GM23338 (cell line): ENCODE measurements at regions not wholly inside any gene's neighbourhood (a gene's known extent, or its start where the extent isn't known, plus 50 kb on each side); places are given as distances from the start of the nearest gene placed in this dataset.

ENCODE experiments used
- ATAC-seq: fragments of 200-7000 bp; cut with Tn5 transposase; 3 replicates; pipeline ENCODE4 v1.9.1; 2020
- DNase-seq: peaks from one replicate; pipeline ENCODE4 v3.0.0-alpha.2; 2015; ENCODE audit warnings: low spot score
- H2AFZ ChIP-seq: fragments of 200-600 bp; sonication (generic); 2 replicates; pipeline ENCODE4 v1.8.0; 2016; ENCODE audit warnings: antibody characterized with exemption, mild to moderate bottlenecking, moderate library complexity
- H3F3A ChIP-seq: fragments of 200-600 bp; sonication (generic); replicated peaks from 2 replicates; pipeline ENCODE4 v1.8.0; 2017; ENCODE audit warnings: antibody characterized with exemption, mixed run types, low read depth
- H3K27ac ChIP-seq: fragments of 200-600 bp; sonication (generic); 2 replicates; pipeline ENCODE4 v1.6.1; 2016; ENCODE audit warnings: low read depth
- H3K27me3 ChIP-seq: fragments of 200-600 bp; sonication (generic); 2 replicates; pipeline ENCODE4 v1.8.0; 2016; ENCODE audit warnings: mild to moderate bottlenecking, mixed run types, moderate library complexity; ENCODE audit not compliant: insufficient read depth
- H3K36me3 ChIP-seq: fragments of 200-600 bp; sonication (generic); 2 replicates; pipeline ENCODE4 v1.8.0; 2016; ENCODE audit warnings: mild to moderate bottlenecking; ENCODE audit not compliant: insufficient read depth
- H3K4me1 ChIP-seq: fragments of 200-600 bp; sonication (generic); 2 replicates; pipeline ENCODE4 v1.8.0; 2016; ENCODE audit warnings: mild to moderate bottlenecking, moderate library complexity; ENCODE audit not compliant: insufficient read depth
- H3K4me2 ChIP-seq: fragments of 200-600 bp; sonication (generic); 2 replicates; pipeline ENCODE4 v1.7.1; 2017; ENCODE audit warnings: mixed run types
- H3K4me3 ChIP-seq: fragments of 200-600 bp; sonication (generic); 2 replicates; pipeline ENCODE4 v1.6.1; 2016; ENCODE audit warnings: mixed run types
- H3K79me2 ChIP-seq: fragments of 200-600 bp; sonication (generic); replicated peaks from 2 replicates; pipeline ENCODE4 v1.8.0; 2017; ENCODE audit warnings: mild to moderate bottlenecking; ENCODE audit not compliant: insufficient read depth
- H3K9me2 ChIP-seq: fragments of 200-600 bp; sonication (generic); 2 replicates; pipeline ENCODE4 v1.8.0; 2017; ENCODE audit not compliant: insufficient read depth
- H4K20me1 ChIP-seq: fragments of 200-600 bp; sonication (generic); replicated peaks from 2 replicates; pipeline ENCODE4 v1.8.0; 2017; ENCODE audit warnings: mild to moderate bottlenecking; ENCODE audit not compliant: insufficient read depth
- H3K27ac Mint-ChIP-seq: 2 replicates; pipeline ENCODE4 v1.8.0; 2020; ENCODE audit warnings: inconsistent platforms, mild to moderate bottlenecking, moderate library complexity, mixed read lengths
- H3K27me3 Mint-ChIP-seq: 3 replicates; pipeline ENCODE4 v1.8.0; 2022; ENCODE audit warnings: low read depth, mild to moderate bottlenecking, moderate library complexity, mixed read lengths, inconsistent platforms; ENCODE audit not compliant: insufficient read depth, poor library complexity
- H3K36me3 Mint-ChIP-seq: 3 replicates; pipeline ENCODE4 v1.8.0; 2021; ENCODE audit warnings: low read depth, mild to moderate bottlenecking, inconsistent platforms, moderate library complexity, mixed read lengths
- H3K4me1 Mint-ChIP-seq: 3 replicates; pipeline ENCODE4 v1.8.0; 2020; ENCODE audit warnings: mild to moderate bottlenecking, inconsistent platforms, mixed read lengths
- H3K4me3 Mint-ChIP-seq: 3 replicates; pipeline ENCODE4 v1.8.0; 2021; ENCODE audit warnings: moderate library complexity, mild to moderate bottlenecking, inconsistent platforms, mixed read lengths
- H3K9me3 Mint-ChIP-seq: 3 replicates; pipeline ENCODE4 v1.8.0; 2020; ENCODE audit warnings: moderate library complexity, mild to moderate bottlenecking, inconsistent platforms, mixed read lengths
- CREB1 ChIP-seq: fragments of 250-450 bp; sonication (Bioruptor Pico); IDR thresholded peaks from 2 replicates; pipeline ENCODE4 v1.5.0; 2020; ENCODE audit warnings: low read depth, mild to moderate bottlenecking, moderate library complexity
- CTCF ChIP-seq, 2 experiments: fragments of 200-600 bp in 1 of 2; sonication (generic) in 1 of 2; conservative IDR thresholded peaks; 2 replicates each; pipeline versions ENCODE4 v1.5.1 to v1.6.1; 2016 to 2017; ENCODE audit warnings: antibody characterized with exemption in 2 of 2, low read depth in 2 of 2, mild to moderate bottlenecking in 2 of 2, moderate library complexity in 1 of 2
- ETS1 ChIP-seq: IDR thresholded peaks from 2 replicates; pipeline ENCODE4 v1.6.1; 2016; ENCODE audit warnings: antibody characterized with exemption
- EZH2 ChIP-seq: fragments of 200-600 bp; sonication (generic); IDR thresholded peaks from one replicate; pipeline ENCODE4 v1.8.0; 2017; ENCODE audit warnings: antibody characterized with exemption, mild to moderate bottlenecking, low read depth; ENCODE audit not compliant: unreplicated experiment
- EZH2phosphoT487 ChIP-seq: fragments of 200-600 bp; sonication (generic); IDR thresholded peaks from one replicate; pipeline ENCODE4 v1.8.1; 2018; ENCODE audit warnings: antibody characterized with exemption; ENCODE audit not compliant: unreplicated experiment
- JUNB ChIP-seq: IDR thresholded peaks from one replicate; pipeline ENCODE4 v1.6.1; 2016; ENCODE audit warnings: antibody characterized with exemption; ENCODE audit not compliant: unreplicated experiment
- NANOG ChIP-seq: IDR thresholded peaks from 2 replicates; pipeline ENCODE4 v1.6.1; 2016; ENCODE audit warnings: antibody characterized with exemption, borderline replicate concordance
- POLR2AphosphoS5 ChIP-seq: IDR thresholded peaks from 2 replicates; pipeline ENCODE4 v1.6.1; 2016; ENCODE audit warnings: antibody characterized with exemption, low read depth
- REST ChIP-seq: IDR thresholded peaks from one replicate; pipeline ENCODE4 v1.6.1; 2018; ENCODE audit warnings: antibody characterized with exemption; ENCODE audit not compliant: unreplicated experiment
- STAT1 ChIP-seq: IDR thresholded peaks from one replicate; pipeline ENCODE4 v1.6.1; 2016; ENCODE audit warnings: antibody characterized with exemption; ENCODE audit not compliant: unreplicated experiment
- ZNF114 ChIP-seq: fragments of 250-450 bp; sonication (Bioruptor Pico); IDR thresholded peaks from 2 replicates; pipeline ENCODE4 v1.5.0; 2020; ENCODE audit warnings: mild to moderate bottlenecking, moderate library complexity
- ZNF331 ChIP-seq: fragments of 250-450 bp; sonication (Bioruptor Pico); IDR thresholded peaks from 2 replicates; pipeline ENCODE4 v1.5.0; 2020; ENCODE audit warnings: low read depth, mild to moderate bottlenecking, moderate library complexity
- ZNF462 ChIP-seq: fragments of 250-450 bp; sonication (Bioruptor Pico); IDR thresholded peaks from 2 replicates; pipeline ENCODE4 v1.5.0; 2020; ENCODE audit warnings: mild to moderate bottlenecking, moderate library complexity

GRCh38 chr1:195430826-195431225 lies 1177.4 kb downstream of the KCNT2 start:
- Histone ChIP-seq H3K4me3 (no peak overlapping the region), H3F3A (no peaks in the 10 kb centered on the region), H3K4me1 (no peaks in the 10 kb centered on the region), H3K27me3 (no peaks in the 10 kb centered on the region), H3K79me2 (no peaks in the 10 kb centered on the region), H3K4me2 (no peak overlapping the region), H4K20me1 (no peaks in the 10 kb centered on the region), H3K36me3 (no peaks in the 10 kb centered on the region), H3K27ac (no peak overlapping the region), H2AFZ (no peak overlapping the region), H3K9me2 (no peaks in the 10 kb centered on the region)
- no peak overlapping the region for H3K27ac Mint-ChIP-seq
- no peaks in the 10 kb centered on the region for H3K27me3 Mint-ChIP-seq
- no peaks in the 10 kb centered on the region for H3K9me3 Mint-ChIP-seq
- no peaks in the 10 kb centered on the region for H3K36me3 Mint-ChIP-seq
- TF ChIP-seq ZNF462 (CRISPR knock-in tag) (no peak), NANOG (no peak), ZNF331 (no peak), EZH2 (no peak), ETS1 (no peak), POLR2AphosphoS5 (no peak), JUNB (no peak), EZH2phosphoT487 (no peak), ZNF114 (CRISPR knock-in tag) (no peak), REST (no peak), STAT1 (no peak), CREB1 (CRISPR knock-in tag) (no peak), CTCF (conservative IDR thresholded peaks at IDR 0.05; ENCODE audit: low read depth in 2 of 2) (no peak)
- no peak for DNase-seq
- ATAC-seq: no peak
- no peak overlapping the region for H3K4me3 Mint-ChIP-seq
- no peaks in the 10 kb centered on the region for H3K4me1 Mint-ChIP-seq
